Lower lobe of right lung (tissue), 2 donors: ENCODE measurements at regions not wholly inside any gene's neighbourhood (a gene's known extent, or its start where the extent isn't known, plus 50 kb on each side); places are given as distances from the start of the nearest gene placed in this dataset.

Source experiments
- ATAC-seq, 2 donors: fragments of 200-7000 bp; cut with Tn5 transposase; one replicate each; pipeline ENCODE4 v1.9.1; 2020 to 2022; ENCODE audit warnings: mild to moderate bottlenecking in 2 of 2, moderate library complexity in 2 of 2
- DNase-seq: peaks from one replicate; pipeline ENCODE4 v3.0.0-alpha.2; 2020
- H3K27ac ChIP-seq: fragments of 200-600 bp; one replicate; pipeline ENCODE4 v1.8.0; 2022
- H3K27me3 ChIP-seq: fragments of 200-600 bp; one replicate; pipeline ENCODE4 v1.8.0; 2022; ENCODE audit warnings: low read depth
- H3K36me3 ChIP-seq: fragments of 200-600 bp; one replicate; pipeline ENCODE4 v1.8.0; 2022; ENCODE audit warnings: mild to moderate bottlenecking
- H3K4me1 ChIP-seq: fragments of 200-600 bp; one replicate; pipeline ENCODE4 v1.8.0; 2022
- H3K4me3 ChIP-seq: fragments of 200-600 bp; one replicate; pipeline ENCODE4 v1.8.0; 2022; ENCODE audit warnings: mild to moderate bottlenecking
- H3K9me3 ChIP-seq: fragments of 200-600 bp; one replicate; pipeline ENCODE4 v1.8.0; 2022
- intact Hi-C: fragments of 100-400 bp; cut with DNase I; formaldehyde crosslinking; loops from one replicate; pipeline ENCODE4 v1.11.0; 2022
- TF ChIP-seq, protein P1 (sequence below): fragments of 200-600 bp; IDR thresholded peaks from one replicate; pipeline ENCODE4 v1.8.0; 2022; ENCODE audit warnings: antibody characterized with exemption, mild to moderate bottlenecking
- donor health status: DM: no; HTN: yes; CAD: no; lungs with severe emphysema.

DNA sequence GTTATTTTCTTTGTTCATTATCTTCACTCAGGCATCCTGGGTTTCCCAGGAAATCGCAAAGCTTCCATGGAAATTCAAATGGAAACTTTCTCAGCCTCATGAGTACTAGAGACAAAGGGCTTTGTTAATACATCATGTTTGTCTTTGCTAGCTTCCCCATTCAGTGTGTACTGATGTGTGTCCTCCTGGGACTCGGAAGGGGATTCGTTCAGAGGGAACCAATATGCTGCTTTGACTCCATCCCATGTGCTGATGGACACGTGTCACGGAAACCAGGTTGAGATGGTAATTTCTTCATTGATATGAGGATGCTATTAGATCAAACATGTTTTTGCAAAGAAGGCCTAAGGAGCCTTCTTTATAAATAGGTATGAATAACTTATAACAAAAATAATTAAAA is 87.0 kb upstream of the KCNAB1 start:
- ATAC-seq, result no peak
- no peak overlapping the region for H3K27ac ChIP-seq
- DNase-seq, result no peak
- no peaks in the 10 kb centered on the region for H3K4me1 ChIP-seq
- H3K4me3 ChIP-seq, result no peak overlapping the region
- intact Hi-C loops, result no loop called here
- H3K27me3 ChIP-seq, result no peaks in the 10 kb centered on the region
- TF ChIP-seq, protein P1, sequence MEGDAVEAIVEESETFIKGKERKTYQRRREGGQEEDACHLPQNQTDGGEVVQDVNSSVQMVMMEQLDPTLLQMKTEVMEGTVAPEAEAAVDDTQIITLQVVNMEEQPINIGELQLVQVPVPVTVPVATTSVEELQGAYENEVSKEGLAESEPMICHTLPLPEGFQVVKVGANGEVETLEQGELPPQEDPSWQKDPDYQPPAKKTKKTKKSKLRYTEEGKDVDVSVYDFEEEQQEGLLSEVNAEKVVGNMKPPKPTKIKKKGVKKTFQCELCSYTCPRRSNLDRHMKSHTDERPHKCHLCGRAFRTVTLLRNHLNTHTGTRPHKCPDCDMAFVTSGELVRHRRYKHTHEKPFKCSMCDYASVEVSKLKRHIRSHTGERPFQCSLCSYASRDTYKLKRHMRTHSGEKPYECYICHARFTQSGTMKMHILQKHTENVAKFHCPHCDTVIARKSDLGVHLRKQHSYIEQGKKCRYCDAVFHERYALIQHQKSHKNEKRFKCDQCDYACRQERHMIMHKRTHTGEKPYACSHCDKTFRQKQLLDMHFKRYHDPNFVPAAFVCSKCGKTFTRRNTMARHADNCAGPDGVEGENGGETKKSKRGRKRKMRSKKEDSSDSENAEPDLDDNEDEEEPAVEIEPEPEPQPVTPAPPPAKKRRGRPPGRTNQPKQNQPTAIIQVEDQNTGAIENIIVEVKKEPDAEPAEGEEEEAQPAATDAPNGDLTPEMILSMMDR, result no peak
- H3K9me3 ChIP-seq, result no peaks in the 10 kb centered on the region
- no peaks in the 10 kb centered on the region for H3K36me3 ChIP-seq

DNA sequence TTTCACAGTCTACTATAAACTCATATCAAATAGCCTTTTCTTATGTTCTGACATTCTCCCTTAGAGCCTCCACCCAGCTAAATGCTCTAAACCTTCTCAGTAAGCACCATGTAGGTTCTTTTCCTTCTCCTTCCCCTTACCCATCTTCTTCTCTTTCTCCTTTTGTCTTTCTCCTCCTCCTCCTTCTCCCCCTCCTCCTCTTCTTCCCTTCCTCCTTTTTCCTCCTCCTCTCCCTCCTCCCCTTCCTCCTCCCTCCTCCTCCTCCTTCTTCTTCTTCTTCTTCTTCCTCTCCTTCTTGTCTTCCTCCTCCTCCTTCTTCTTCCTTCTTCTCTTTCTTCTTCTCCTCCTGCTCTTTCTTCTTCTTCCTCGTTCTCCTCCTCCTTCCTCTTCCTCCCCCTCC is 85.2 kb upstream of the KCNAB1 start:
- Histone ChIP-seq H3K27ac (no peak overlapping the region), H3K9me3 (no peaks in the 10 kb centered on the region), H3K4me1 (no peaks in the 10 kb centered on the region), H3K36me3 (no peaks in the 10 kb centered on the region), H3K4me3 (no peak overlapping the region), H3K27me3 (no peaks in the 10 kb centered on the region)
- DNase-seq (no peak), ATAC-seq (no peak)
- intact Hi-C loops, result no loop called here
- TF ChIP-seq, protein P1, result no peak

DNA sequence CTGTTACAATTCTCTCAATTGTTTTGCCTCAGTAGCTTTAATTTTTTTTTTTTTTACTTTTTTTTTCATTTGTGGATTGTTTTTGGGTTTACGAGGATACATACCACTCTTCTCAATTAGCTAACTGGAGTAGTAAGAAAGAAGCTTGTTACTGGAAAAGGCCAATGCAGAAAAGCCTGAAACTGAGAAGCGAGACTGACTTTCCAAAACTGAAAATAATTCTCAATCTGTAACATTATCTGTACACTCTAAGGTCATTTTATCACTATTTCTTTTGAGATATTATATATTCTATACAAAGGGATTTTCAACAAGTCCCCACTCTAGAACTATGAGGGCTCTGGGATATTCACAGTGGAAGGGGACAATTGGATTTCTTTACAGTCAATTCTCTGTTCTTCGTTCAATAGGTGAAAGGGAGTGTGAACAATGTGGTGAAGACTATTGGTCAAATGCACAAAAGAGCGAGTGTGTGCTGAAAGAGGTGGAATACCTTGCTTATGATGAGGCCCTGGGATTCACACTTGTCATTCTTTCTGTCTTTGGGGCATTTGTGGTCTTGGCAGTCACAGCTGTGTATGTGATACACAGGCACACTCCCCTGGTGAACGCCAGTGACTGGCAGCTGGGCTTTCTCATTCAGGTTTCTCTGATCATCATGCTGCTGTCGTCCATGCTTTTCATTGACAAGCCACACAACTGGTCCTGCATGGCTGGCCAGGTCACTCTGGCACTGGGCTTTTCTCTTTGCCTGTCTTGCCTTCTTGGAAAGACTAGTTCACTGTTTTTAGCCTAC is 83.9 kb upstream of the KCNAB1 start:
- Histone ChIP-seq H3K36me3 (no peaks in the 10 kb centered on the region), H3K9me3 (no peaks in the 10 kb centered on the region), H3K4me1 (no peaks in the 10 kb centered on the region), H3K27me3 (no peaks in the 10 kb centered on the region), H3K4me3 (no peak overlapping the region), H3K27ac (no peak overlapping the region)
- intact Hi-C loops, result no loop called here
- ATAC-seq (no peak), DNase-seq (no peak)
- TF ChIP-seq, protein P1, result no peak

DNA sequence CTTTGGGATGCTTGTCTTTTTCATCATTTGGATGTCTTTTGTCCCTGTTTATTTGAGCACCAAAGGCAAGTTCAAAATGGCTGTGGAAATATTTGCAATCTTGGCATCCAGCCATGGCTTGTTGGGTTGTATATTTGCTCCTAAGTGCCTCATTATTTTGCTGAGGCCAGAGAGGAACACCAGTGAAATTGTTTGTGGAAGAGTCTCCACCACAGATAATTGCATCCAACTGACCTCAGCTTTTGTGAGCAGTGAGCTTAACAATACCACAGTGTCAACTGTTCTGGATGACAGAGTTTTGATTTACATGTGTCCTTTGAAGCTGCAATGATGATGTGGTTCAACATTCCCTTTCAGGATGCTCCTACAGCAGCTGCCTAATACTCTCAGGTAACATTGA is 83.0 kb upstream of the KCNAB1 start:
- Histone ChIP-seq H3K27ac (no peak overlapping the region), H3K4me1 (no peaks in the 10 kb centered on the region), H3K9me3 (no peaks in the 10 kb centered on the region), H3K36me3 (no peaks in the 10 kb centered on the region), H3K27me3 (no peaks in the 10 kb centered on the region), H3K4me3 (no peak overlapping the region)
- TF ChIP-seq, protein P1, result no peak
- ATAC-seq, result no peak
- no peak for DNase-seq
- intact Hi-C loops, result no loop called here

DNA sequence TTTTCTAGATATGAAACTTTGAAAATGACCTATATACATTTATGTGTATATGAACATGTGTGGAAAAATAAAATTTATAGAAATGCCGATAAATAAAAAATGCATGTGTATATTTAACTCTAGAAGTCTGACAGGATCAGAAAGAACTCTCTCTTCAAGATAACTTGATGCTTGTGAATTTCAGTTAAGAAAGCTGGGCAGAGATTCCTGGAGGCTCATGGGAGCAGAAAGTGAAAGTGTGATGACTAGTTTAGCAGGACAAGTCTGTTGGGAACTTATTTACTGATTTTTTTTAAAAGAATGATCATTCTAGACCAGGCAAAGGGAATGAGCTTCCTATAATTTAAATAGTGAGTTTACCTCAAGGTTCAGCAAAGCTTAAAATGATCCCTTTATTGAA is 81.5 kb upstream of the KCNAB1 start:
- intact Hi-C loops, result no loop called here
- Histone ChIP-seq H3K27me3 (no peaks in the 10 kb centered on the region), H3K9me3 (no peaks in the 10 kb centered on the region), H3K27ac (no peak overlapping the region), H3K36me3 (no peaks in the 10 kb centered on the region), H3K4me3 (no peak overlapping the region), H3K4me1 (no peaks in the 10 kb centered on the region)
- ATAC-seq (no peak), DNase-seq (no peak)
- TF ChIP-seq, protein P1, result no peak
